HG02970 (cell line): ENCODE measurements at regions not wholly inside any gene's neighbourhood (a gene's known extent, or its start where the extent isn't known, plus 50 kb on each side); places are given as distances from the start of the nearest gene placed in this dataset.

ENCODE experiments used
- ATAC-seq: cut with Tn5 transposase; IDR thresholded peaks from one replicate; pipeline ENCODE4 v1.9.1; 2021; ENCODE audit warnings: mild to moderate bottlenecking, moderate library complexity, moderate number of reproducible peaks; ENCODE audit not compliant: unreplicated experiment, low FRiP score

GRCh38 chr14:101128478-101129321 lies 225.2 kb upstream of the RTL1 start:
- ATAC-seq: no peak

DNA sequence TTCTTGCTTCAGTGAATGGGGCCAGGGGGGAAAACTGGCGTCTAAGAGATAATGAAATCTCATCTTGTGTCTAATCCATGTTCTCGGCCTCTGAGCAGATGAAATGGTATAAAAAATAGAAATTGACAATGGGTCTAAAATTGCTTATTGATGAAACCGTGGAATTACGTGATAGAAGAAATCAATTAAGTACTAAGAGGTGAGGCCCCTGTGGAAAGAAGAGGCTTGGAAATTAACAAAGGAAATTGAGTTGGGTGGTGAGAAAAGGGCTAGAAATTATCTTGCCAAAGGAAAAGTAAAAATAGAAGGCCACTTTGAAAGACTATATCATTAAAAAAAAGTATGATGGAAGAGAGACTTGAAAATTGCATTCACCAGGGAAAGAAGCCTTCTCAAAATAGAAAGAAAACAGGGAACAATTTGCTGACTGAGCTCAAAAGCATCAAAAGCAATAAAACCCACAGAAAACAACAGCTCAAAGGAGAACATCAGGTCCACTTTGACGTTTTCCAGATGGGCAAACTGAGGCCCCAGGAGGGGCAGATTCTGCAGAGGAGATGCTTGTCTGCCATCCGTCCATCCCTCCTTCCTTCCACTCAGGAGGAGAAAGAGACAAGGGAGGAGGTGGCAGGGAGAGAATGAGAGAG lies 226.1 kb upstream of the RTL1 start:
- no peak for ATAC-seq

GRCh38 chr14:101130861-101131260 lies 227.3 kb upstream of the RTL1 start:
- ATAC-seq: no peak

DNA sequence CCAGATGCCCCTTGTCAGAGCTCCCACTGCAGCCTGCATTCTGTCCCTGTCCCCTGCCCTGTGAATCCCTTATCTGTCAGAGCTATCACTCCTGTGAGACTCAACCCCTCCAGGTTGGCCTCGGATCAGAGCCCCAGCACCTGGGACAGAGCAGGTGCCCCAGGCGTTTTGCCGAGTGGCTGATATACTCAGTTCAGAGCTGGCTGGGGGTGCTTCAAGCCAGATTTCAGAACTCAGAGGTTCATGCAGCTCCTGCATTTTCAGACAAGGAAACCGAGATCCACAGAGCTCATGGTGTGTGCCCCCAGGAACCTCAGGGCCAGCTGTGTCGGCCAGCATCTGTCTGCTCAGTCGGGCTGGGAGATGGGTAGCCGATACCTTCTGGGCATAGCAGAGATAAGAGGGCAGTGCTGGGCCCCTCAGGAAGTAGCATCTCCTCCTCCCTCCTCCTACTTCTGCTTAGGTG lies 228.0 kb upstream of the RTL1 start:
- no peak for ATAC-seq

GRCh38 chr14:101132051-101132571 lies 228.6 kb upstream of the RTL1 start:
- no peak for ATAC-seq

DNA sequence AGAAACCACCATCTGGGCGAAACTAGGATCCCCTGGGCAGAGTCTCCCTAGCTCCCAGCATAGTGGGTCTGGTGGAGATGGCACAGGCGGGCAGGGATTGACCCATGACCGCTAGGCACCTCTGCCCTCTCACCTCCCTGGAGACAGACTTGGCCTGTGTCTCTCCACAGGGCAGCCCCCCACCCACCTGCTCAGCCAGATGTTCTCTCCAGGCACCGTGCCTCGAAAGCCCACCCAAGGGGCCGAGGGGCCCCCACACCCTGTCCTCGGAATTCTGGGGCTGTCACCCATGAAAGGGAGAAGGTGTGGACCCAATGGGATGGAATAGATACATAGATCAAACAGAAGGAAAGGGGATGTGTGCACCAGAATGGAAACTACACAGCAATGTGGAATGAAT lies 229.1 kb upstream of the RTL1 start:
- no peak for ATAC-seq

DNA sequence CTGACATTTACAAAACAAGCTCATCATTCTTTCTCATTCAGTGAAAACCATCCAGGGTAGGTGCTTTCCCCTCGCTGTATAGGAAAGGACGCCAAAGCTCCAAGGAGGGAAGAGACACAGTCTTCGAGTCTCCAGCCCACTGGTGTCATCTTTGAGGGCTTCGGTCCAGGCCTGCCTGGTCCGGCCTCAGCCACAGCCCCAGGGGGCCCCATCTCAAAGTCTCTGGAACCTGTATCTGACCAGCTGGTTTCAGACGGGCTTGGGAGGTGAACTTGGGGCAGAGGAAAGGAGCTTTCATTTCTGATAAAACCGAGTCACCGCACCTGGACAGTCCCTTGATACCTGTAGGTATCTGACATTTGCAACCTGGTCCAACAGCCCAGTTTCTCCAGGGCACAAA lies 229.5 kb upstream of the RTL1 start:
- no peak for ATAC-seq

- ATAC-seq: no peak
Measured at GRCh38 chr14:101134161-101134631, 230.7 kb upstream of the RTL1 start.

DNA sequence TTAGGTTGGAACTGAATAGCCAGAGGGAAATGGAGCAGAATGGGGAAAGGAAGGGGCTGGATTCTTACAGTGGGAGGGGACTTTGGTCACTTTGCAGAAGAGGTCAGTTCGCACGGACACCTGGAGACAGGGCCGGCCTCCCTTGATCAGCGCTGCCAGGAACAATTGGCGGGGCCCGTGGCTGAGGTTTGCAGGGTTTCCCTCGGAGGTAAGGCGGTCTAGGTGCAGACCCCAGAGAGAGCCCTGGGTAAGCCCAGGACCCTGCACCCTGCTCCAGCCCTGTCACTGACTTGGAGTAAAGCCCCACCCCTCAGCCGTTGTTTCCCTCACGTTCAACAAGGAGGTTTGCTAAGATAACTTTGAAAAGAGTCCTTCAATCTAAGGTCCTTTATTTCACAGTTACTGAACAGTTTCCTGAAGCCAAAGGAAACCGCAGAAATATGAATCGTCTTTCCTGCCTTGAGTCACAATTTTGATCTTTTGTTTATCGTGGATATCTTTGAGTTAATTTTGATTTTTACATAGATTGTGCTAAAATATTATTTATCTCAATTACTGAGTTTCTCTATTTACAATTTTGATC lies 231.4 kb upstream of the RTL1 start:
- no peak for ATAC-seq

DNA sequence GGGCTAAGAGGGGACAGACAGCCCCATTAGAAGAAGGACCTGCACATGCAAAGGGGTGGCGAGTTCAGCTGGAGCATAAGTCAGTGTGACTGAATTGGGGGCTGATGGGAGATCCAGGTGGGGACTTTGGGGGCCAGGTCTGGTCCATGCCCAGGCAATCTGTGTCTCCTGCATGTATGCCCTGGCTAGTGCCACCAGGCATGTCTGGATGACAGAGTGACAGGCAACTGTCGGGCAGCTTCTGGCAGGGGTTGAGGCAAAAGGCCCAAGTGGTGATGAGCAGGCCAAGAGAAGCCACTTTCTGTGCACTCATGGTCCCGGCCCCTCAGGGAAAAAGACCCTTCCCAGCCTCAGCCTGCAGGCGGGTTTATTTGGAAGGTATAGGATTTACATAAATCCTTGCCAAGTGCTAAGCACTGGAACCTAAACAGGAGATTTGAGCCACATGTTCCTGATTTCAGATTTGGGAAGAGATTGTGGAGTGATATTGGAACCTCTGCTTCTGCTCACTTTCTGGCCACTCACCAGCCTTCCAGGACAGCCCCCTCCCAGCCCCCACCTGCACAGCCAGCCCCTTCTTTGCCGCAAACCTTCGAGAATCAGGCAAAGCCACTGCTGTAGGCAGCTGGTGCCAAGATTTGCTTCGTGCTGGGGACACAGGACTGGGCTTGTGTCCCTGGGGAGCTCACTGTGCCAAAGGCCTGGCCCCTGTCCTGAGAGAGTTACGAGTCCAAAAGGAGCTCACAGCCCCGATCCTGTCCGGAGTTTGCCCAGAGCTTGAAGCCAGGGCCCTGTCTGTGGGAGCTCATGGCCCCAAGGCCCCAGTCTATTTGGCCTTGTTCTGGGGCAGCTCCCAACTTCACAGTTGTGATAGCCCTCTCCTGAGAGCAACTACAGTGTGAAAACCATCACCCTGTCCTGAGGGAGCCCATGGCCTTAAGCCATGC lies 232.5 kb upstream of the RTL1 start:
- no peak for ATAC-seq

DNA sequence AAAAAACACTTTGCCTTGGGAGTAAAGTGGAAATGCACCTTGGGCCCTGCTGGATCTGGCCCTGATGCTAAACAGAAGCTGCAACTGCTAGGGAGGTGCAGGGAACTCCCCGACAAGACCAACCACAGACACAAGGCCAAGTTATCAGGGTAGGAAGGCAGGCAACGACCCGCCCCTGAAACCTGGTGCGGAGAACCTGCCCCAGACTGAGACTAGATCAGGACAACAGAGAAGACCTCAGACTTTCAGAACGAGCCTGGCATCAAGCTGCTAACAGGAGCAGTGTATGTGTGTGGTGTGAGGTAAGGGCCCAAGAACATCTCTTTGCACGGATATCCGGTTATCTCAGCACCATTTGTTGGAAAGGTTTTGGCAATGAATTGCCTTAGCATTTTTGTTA lies 233.7 kb upstream of the RTL1 start:
- ATAC-seq: no peak

DNA sequence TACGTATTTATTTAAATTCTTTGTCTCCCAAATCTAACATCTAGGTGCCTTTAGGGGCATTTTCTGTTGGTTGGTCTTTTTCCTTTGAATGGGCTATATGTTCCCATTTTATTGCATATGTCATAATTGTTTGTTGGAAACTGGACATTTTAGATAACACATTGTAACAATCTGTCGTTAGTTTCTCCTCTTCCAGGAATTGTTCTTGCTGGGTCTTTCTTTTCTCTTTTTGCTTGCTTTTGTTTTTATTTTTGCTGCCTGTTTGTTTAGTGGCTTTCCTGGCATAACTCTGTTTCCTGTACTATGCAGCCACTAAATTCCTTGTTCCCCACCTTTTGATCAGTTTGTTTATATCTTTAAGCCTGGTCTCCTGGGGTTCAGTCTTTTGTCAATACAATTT lies 244.3 kb upstream of the RTL1 start:
- no peak for ATAC-seq

GRCh38 chr14:101150039-101150610 lies 246.6 kb upstream of the RTL1 start:
- ATAC-seq: no peak

GRCh38 chr14:101151226-101151926 lies 247.9 kb upstream of the RTL1 start:
- no peak for ATAC-seq

DNA sequence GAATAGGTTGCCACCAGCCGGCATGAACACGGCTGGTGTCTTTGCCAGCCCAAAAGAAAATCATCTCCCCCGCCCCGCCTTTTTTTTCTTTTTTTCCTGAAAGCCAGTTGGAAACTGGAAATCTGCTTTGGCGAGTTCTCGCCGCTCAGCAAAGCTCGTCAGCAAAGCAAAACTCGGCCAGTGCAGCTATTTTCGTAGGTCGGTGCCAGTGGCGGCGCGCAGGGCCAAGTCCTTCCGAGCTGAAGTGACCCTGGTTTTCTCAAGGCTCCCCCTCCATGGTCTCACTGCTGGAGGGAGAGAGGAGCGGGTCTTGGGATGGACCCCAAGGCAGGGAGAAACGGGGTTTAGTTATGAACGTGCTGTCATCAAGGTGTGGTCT lies 248.4 kb upstream of the RTL1 start:
- ATAC-seq: no peak

- no peak for ATAC-seq
Measured at GRCh38 chr14:101152855-101153254, 249.3 kb upstream of the RTL1 start.

GRCh38 chr14:101153691-101154090 lies 250.2 kb upstream of the RTL1 start:
- no peak for ATAC-seq

DNA sequence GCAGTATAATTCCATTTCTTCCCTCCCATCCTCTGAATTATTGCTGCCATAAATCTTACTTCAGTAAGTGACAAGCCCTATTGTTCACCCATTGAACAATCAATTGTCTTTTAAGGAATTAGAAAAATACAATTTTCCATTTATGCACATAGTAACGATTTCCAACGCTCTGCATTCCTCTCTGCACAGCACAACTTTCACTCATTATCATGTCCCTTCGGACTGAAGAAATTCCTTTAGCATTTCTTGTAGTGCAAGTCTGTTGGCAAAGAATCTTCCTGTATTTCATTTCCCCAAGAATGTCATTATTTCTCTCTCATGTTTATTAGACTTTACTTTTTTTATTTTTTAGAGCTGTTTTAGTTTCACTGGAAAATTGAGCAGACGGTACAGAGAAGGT lies 252.1 kb upstream of the RTL1 start:
- no peak for ATAC-seq

DNA sequence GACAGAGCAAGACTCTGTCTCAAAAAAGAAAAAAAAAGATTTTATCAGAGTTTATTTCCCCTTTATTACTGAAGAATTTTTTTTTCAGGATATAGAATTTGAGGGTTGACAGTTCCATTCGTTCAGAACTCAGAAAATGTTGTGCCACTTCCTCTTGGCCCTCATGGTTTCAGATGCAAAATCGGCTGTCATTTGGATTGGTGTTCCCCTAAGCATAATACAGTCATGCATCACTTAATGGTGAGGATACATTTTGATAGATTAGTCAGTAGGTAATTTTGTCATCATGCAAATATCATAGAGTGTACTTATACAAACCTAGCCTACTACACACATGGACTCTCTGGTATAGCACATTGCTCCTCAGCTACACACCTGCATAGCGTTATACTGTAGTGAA lies 263.9 kb upstream of the RTL1 start:
- ATAC-seq: no peak
